Body of pancreas (tissue), 4 donors: ENCODE measurements at regions not wholly inside any gene's neighbourhood (a gene's known extent, or its start where the extent isn't known, plus 50 kb on each side); places are given as distances from the start of the nearest gene placed in this dataset.

Experiments used
- CTCF ChIP-seq, 7 experiments: fragments of 450-650 bp in 4 of 7; fragments of 200-600 bp in 3 of 7; sonication (generic) in 3 of 7; IDR thresholded peaks; one replicate each; pipeline ENCODE4 v1.5.1; 2016 to 2019; ENCODE audit warnings: antibody characterized with exemption in 7 of 7
- POLR2A ChIP-seq, 3 donors: fragments of 450-650 bp; IDR thresholded peaks; one replicate each; pipeline ENCODE4 v1.6.1; 2016; ENCODE audit warnings: antibody characterized with exemption in 3 of 3, mild to moderate bottlenecking in 2 of 3

- TF ChIP-seq POLR2A (IDR thresholded peaks at IDR 0.05) (no peak), CTCF (IDR thresholded peaks at IDR 0.05) (no peak)
Observed at GRCh38 chr12:105852951-105853350, 285.8 kb downstream of the NUAK1 start.
